Coronary artery (tissue), 2 donors: ENCODE measurements at regions not wholly inside any gene's neighbourhood (a gene's known extent, or its start where the extent isn't known, plus 50 kb on each side); places are given as distances from the start of the nearest gene placed in this dataset.

Experiments used
- DNase-seq: peaks from one replicate; pipeline ENCODE4 v3.0.0-alpha.2; 2017; ENCODE audit warnings: low spot score
- H3K27ac ChIP-seq, 2 donors: fragments of 200-600 bp; sonication (generic); one replicate each; pipeline ENCODE4 v1.5.1; 2016 to 2019
- H3K4me3 ChIP-seq: fragments of 200-600 bp; sonication (generic); 2 replicates; pipeline ENCODE4 v1.5.1; 2016; ENCODE audit warnings: mild to moderate bottlenecking, moderate library complexity
- CTCF ChIP-seq: fragments of 200-600 bp; sonication (generic); IDR thresholded peaks from one replicate; pipeline ENCODE4 v1.5.1; 2019; ENCODE audit warnings: antibody characterized with exemption

GRCh38 chr10:70997236-70997635 is 108.9 kb upstream of the PCBD1 start:
- no peak overlapping the region for H3K27ac ChIP-seq
- no peak for DNase-seq
- no peak for TF ChIP-seq CTCF
- H3K4me3 ChIP-seq: no peak overlapping the region

GRCh38 chr10:70998086-70998485 is 109.7 kb upstream of the PCBD1 start:
- H3K27ac ChIP-seq: no peak overlapping the region
- DNase-seq: no peak
- TF ChIP-seq CTCF: no peak
- H3K4me3 ChIP-seq: no peak overlapping the region

GRCh38 chr10:71001470-71001869 is 113.1 kb upstream of the PCBD1 start:
- H3K27ac ChIP-seq: no peak overlapping the region
- no peak overlapping the region for H3K4me3 ChIP-seq
- no peak for TF ChIP-seq CTCF
- no peak for DNase-seq

GRCh38 chr10:71004176-71005075 is 116.1 kb upstream of the PCBD1 start:
- DNase-seq: no peak
- no peak for TF ChIP-seq CTCF
- Histone ChIP-seq H3K27ac (no peak overlapping the region), H3K4me3 (no peak overlapping the region)

GRCh38 chr10:71005337-71006305 is 117.3 kb upstream of the PCBD1 start:
- TF ChIP-seq CTCF: no peak
- H3K27ac ChIP-seq: no peak overlapping the region
- DNase-seq: no peak
- no peak overlapping the region for H3K4me3 ChIP-seq

- no peak for DNase-seq
- no peak for TF ChIP-seq CTCF
- no peak overlapping the region for H3K4me3 ChIP-seq
- H3K27ac ChIP-seq: no peak overlapping the region
Observed at GRCh38 chr10:71006506-71006905, 118.1 kb upstream of the PCBD1 start.
